SK-N-SH treated with all-trans-retinoic acid at 6 μM for 48 hours (cell line): ENCODE measurements at regions not wholly inside any gene's neighbourhood (a gene's known extent, or its start where the extent isn't known, plus 50 kb on each side); places are given as distances from the start of the nearest gene placed in this dataset.

Experiments
- ATAC-seq: fragments of 200-7000 bp; cut with Tn5 transposase; 3 replicates; pipeline ENCODE4 v1.9.1; 2020; ENCODE audit warnings: mild to moderate bottlenecking, moderate library complexity
- ARNTL ChIP-seq: fragments of 450-650 bp; formaldehyde crosslinking; IDR thresholded peaks from 2 replicates; pipeline ENCODE4 v1.5.0; 2020; ENCODE audit warnings: low read depth, mild to moderate bottlenecking, moderate library complexity, borderline replicate concordance
- BACH2 ChIP-seq: fragments of 250-450 bp; sonication (Bioruptor Pico); IDR thresholded peaks from 2 replicates; pipeline ENCODE4 v1.9.0; 2021; ENCODE audit warnings: mild to moderate bottlenecking, borderline replicate concordance
- ESRRG ChIP-seq: fragments of 250-450 bp; sonication (Bioruptor Pico); IDR thresholded peaks from 2 replicates; pipeline ENCODE4 v1.6.1; 2021; ENCODE audit warnings: mild to moderate bottlenecking
- GLIS3 ChIP-seq: fragments of 250-450 bp; sonication (Bioruptor Pico); IDR thresholded peaks from 2 replicates; pipeline ENCODE4 v1.5.0; 2020; ENCODE audit warnings: mild to moderate bottlenecking, moderate library complexity
- ISL1 ChIP-seq: fragments of 250-450 bp; sonication (Bioruptor Pico); IDR thresholded peaks from 2 replicates; pipeline ENCODE4 v2.1.2; 2022; ENCODE audit warnings: mild to moderate bottlenecking, moderate library complexity
- PPARA ChIP-seq: fragments of 250-450 bp; sonication (Bioruptor Pico); IDR thresholded peaks from 2 replicates; pipeline ENCODE4 v1.5.0; 2020; ENCODE audit warnings: mild to moderate bottlenecking, borderline replicate concordance
- RARB ChIP-seq: fragments of 250-450 bp; sonication (Bioruptor Pico); IDR thresholded peaks from 2 replicates; pipeline ENCODE4 v1.8.0; 2021; ENCODE audit warnings: mild to moderate bottlenecking, moderate library complexity
- SNAI2 ChIP-seq: fragments of 250-450 bp; sonication (Bioruptor Pico); IDR thresholded peaks from 2 replicates; pipeline ENCODE4 v1.5.0; 2020; ENCODE audit warnings: mild to moderate bottlenecking, moderate library complexity
- TCF4 ChIP-seq: fragments of 250-450 bp; sonication (Bioruptor Pico); IDR thresholded peaks from 2 replicates; pipeline ENCODE4 v1.8.0; 2021; ENCODE audit warnings: mild to moderate bottlenecking, moderate library complexity, borderline replicate concordance
- TOX ChIP-seq: fragments of 250-450 bp; sonication (Bioruptor Pico); IDR thresholded peaks from 2 replicates; pipeline ENCODE4 v1.8.0; 2021; ENCODE audit warnings: mild to moderate bottlenecking, moderate library complexity, borderline replicate concordance
- ZC3H10 ChIP-seq: fragments of 250-450 bp; sonication (Bioruptor Pico); IDR thresholded peaks from 2 replicates; pipeline ENCODE4 v1.5.1; 2021; ENCODE audit warnings: mild to moderate bottlenecking, moderate library complexity
- ZFP3 ChIP-seq: fragments of 250-450 bp; sonication (Bioruptor Pico); IDR thresholded peaks from 2 replicates; pipeline ENCODE4 v1.5.0; 2020; ENCODE audit warnings: mild to moderate bottlenecking, moderate library complexity
- ZFP30 ChIP-seq: fragments of 450-650 bp; formaldehyde crosslinking; IDR thresholded peaks from 2 replicates; pipeline ENCODE4 v1.5.0; 2022; ENCODE audit warnings: mild to moderate bottlenecking, moderate library complexity
- ZNF565 ChIP-seq: fragments of 450-650 bp; formaldehyde crosslinking; conservative IDR thresholded peaks from 2 replicates; pipeline ENCODE4 v1.5.0; 2020; ENCODE audit warnings: low read depth, mild to moderate bottlenecking, moderate library complexity
- ZNF70 ChIP-seq: fragments of 450-650 bp; formaldehyde crosslinking; IDR thresholded peaks from 2 replicates; pipeline ENCODE4 v1.5.0; 2020; ENCODE audit warnings: mild to moderate bottlenecking, moderate library complexity
- ZNF8 ChIP-seq: fragments of 450-650 bp; formaldehyde crosslinking; IDR thresholded peaks from 2 replicates; pipeline ENCODE4 v1.5.0; 2020; ENCODE audit warnings: mild to moderate bottlenecking, moderate library complexity
- TF ChIP-seq, protein P1 (sequence below): fragments of 250-450 bp; sonication (Bioruptor Pico); IDR thresholded peaks from 2 replicates; pipeline ENCODE4 v1.8.0; 2020; ENCODE audit warnings: mild to moderate bottlenecking, moderate library complexity, borderline replicate concordance
- TF ChIP-seq, protein P2 (sequence below): fragments of 250-450 bp; sonication (Bioruptor Pico); IDR thresholded peaks from 2 replicates; pipeline ENCODE4 v1.5.1; 2020; ENCODE audit warnings: low read depth, mild to moderate bottlenecking, moderate library complexity
- TF ChIP-seq, protein P3 (sequence below): fragments of 250-450 bp; sonication (Bioruptor Pico); IDR thresholded peaks from 2 replicates; pipeline ENCODE4 v1.8.0; 2021; ENCODE audit warnings: low read depth, mild to moderate bottlenecking, moderate library complexity, borderline replicate concordance
- TF ChIP-seq, protein P4 (sequence below): fragments of 250-450 bp; sonication (Bioruptor Pico); IDR thresholded peaks from 2 replicates; pipeline ENCODE4 v1.5.0; 2020; ENCODE audit warnings: mild to moderate bottlenecking, moderate library complexity

DNA sequence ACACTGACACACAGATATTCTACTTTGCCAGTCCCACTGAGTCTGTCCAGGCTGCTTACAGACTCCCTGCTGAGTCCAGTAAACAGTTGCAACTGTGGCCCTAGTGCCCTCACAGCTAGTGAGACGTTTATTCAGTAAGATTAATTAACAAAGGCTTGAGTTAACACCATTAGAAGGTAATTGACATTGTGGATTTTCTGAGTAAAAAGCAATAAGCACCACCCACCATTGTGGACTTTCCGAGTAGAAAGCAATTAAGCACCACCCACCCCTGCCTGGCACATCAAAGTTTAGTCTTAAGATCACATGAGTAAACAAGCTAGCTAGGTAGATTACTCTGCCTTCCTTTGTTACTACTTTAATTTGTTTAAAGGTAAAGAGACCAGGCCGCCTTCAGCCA is 408.6 kb upstream of the IMPG1 start:
- TF ChIP-seq PPARA (CRISPR knock-in tag) = no peak
- TF ChIP-seq ISL1 (CRISPR knock-in tag) = no peak
- TF ChIP-seq, protein P1, sequence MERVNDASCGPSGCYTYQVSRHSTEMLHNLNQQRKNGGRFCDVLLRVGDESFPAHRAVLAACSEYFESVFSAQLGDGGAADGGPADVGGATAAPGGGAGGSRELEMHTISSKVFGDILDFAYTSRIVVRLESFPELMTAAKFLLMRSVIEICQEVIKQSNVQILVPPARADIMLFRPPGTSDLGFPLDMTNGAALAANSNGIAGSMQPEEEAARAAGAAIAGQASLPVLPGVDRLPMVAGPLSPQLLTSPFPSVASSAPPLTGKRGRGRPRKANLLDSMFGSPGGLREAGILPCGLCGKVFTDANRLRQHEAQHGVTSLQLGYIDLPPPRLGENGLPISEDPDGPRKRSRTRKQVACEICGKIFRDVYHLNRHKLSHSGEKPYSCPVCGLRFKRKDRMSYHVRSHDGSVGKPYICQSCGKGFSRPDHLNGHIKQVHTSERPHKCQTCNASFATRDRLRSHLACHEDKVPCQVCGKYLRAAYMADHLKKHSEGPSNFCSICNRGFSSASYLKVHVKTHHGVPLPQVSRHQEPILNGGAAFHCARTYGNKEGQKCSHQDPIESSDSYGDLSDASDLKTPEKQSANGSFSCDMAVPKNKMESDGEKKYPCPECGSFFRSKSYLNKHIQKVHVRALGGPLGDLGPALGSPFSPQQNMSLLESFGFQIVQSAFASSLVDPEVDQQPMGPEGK (CRISPR knock-in tag) = no peak
- TF ChIP-seq, protein P2, sequence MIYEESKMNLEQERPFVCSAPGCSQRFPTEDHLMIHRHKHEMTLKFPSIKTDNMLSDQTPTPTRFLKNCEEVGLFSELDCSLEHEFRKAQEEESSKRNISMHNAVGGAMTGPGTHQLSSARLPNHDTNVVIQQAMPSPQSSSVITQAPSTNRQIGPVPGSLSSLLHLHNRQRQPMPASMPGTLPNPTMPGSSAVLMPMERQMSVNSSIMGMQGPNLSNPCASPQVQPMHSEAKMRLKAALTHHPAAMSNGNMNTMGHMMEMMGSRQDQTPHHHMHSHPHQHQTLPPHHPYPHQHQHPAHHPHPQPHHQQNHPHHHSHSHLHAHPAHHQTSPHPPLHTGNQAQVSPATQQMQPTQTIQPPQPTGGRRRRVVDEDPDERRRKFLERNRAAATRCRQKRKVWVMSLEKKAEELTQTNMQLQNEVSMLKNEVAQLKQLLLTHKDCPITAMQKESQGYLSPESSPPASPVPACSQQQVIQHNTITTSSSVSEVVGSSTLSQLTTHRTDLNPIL = no peak
- no peak for TF ChIP-seq GLIS3 (CRISPR knock-in tag)
- no peak for TF ChIP-seq ZFP30
- no peak for TF ChIP-seq SNAI2 (CRISPR knock-in tag)
- TF ChIP-seq RARB (CRISPR knock-in tag) = no peak
- TF ChIP-seq BACH2 = no peak
- ATAC-seq = no peak

DNA sequence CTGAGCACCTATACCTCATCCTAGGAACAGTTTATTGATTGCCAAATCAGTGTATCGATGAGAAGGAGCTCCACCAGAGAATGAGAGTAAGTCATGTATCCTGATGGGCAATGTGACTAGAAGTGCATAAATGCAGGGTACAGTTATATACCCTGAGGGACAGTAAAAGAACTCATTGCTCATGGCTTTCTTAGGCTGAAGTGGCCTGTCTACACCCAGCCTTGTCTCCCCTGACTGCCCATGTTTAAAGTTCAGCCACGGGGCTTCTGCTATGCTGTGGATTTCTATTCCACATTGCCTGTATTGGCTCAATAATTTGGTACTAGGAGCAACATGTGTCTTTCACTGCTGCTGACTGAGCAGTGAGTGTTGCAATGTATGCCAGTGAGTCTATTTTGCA is 400.4 kb upstream of the IMPG1 start:
- no peak for ATAC-seq
- TF ChIP-seq ZFP3 (CRISPR knock-in tag) (no peak), ZNF565 (CRISPR knock-in tag) (no peak), ARNTL (CRISPR knock-in tag) (no peak), ZNF8 (no peak), ZC3H10 (CRISPR knock-in tag) (no peak), TCF4 (CRISPR knock-in tag) (no peak), ZNF70 (CRISPR knock-in tag) (no peak), ISL1 (CRISPR knock-in tag) (no peak), PPARA (CRISPR knock-in tag) (no peak), TOX (no peak), BACH2 (no peak), ZFP30 (no peak), RARB (CRISPR knock-in tag) (no peak)
- TF ChIP-seq, protein P3, sequence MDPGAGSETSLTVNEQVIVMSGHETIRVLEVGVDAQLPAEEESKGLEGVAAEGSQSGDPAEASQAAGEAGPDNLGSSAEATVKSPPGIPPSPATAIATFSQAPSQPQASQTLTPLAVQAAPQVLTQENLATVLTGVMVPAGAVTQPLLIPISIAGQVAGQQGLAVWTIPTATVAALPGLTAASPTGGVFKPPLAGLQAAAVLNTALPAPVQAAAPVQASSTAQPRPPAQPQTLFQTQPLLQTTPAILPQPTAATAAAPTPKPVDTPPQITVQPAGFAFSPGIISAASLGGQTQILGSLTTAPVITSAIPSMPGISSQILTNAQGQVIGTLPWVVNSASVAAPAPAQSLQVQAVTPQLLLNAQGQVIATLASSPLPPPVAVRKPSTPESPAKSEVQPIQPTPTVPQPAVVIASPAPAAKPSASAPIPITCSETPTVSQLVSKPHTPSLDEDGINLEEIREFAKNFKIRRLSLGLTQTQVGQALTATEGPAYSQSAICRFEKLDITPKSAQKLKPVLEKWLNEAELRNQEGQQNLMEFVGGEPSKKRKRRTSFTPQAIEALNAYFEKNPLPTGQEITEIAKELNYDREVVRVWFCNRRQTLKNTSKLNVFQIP = no peak
- TF ChIP-seq, protein P1 (CRISPR knock-in tag) = no peak
- TF ChIP-seq, protein P4, sequence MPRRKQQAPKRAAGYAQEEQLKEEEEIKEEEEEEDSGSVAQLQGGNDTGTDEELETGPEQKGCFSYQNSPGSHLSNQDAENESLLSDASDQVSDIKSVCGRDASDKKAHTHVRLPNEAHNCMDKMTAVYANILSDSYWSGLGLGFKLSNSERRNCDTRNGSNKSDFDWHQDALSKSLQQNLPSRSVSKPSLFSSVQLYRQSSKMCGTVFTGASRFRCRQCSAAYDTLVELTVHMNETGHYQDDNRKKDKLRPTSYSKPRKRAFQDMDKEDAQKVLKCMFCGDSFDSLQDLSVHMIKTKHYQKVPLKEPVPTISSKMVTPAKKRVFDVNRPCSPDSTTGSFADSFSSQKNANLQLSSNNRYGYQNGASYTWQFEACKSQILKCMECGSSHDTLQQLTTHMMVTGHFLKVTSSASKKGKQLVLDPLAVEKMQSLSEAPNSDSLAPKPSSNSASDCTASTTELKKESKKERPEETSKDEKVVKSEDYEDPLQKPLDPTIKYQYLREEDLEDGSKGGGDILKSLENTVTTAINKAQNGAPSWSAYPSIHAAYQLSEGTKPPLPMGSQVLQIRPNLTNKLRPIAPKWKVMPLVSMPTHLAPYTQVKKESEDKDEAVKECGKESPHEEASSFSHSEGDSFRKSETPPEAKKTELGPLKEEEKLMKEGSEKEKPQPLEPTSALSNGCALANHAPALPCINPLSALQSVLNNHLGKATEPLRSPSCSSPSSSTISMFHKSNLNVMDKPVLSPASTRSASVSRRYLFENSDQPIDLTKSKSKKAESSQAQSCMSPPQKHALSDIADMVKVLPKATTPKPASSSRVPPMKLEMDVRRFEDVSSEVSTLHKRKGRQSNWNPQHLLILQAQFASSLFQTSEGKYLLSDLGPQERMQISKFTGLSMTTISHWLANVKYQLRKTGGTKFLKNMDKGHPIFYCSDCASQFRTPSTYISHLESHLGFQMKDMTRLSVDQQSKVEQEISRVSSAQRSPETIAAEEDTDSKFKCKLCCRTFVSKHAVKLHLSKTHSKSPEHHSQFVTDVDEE (CRISPR knock-in tag) = no peak

DNA sequence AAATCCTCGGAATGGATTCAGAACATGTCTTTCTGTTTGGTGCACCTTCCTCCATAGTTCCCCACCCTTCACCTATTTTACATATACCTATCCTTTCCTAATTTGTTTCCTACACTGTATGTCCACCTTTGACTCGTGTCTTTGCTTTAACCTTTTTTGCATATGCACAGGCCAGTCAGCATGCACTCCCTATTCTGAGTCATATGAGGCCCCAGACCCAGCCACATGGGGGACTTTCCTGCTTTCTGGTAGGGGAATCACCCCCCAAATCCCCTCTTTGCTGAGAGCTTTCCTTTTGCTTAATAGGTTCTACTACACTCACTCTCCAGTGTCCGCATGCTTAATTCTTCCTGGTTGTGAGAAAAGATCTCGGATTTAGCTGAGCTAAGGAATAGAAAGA is 393.8 kb upstream of the IMPG1 start:
- no peak for TF ChIP-seq BACH2
- no peak for TF ChIP-seq ESRRG (CRISPR knock-in tag)
- no peak for ATAC-seq

DNA sequence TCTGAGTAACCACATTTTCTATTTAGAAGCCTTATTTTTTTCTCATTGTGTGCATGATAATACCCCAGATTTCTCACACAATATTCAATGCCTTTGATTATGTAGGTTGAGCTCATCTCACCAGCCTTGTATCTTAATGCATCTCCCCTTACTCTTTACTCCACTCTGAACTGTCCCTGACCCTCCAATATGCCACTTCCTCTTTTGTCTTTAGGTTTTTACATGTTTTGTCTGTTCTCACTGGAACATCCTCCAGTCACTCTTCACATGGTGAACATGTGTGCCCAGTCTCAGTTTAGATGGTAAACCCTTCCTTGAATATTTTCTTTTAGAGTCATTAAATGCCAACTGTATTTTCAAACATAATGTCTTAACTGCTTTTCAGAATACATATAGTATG is 392.9 kb upstream of the IMPG1 start:
- TF ChIP-seq BACH2 (no peak), ZFP30 (no peak)
- ATAC-seq = no peak
